ENCODE measurements at regions not wholly inside any gene's neighbourhood (a gene's known extent, or its start where the extent isn't known, plus 50 kb on each side); places are given as distances from the start of the nearest gene placed in this dataset.

GRCh38 chr12:5210179-5210922, 166.7 kb downstream of the KCNA5 start:
- in situ Hi-C loops (cut with HindIII; ENCODE audit: low pct_unique_long_range_greater_than_20kb, low sequenced_read_pairs): no loop called here
- DNase-seq (ENCODE audit: low read depth, low spot score): no peak

DNA sequence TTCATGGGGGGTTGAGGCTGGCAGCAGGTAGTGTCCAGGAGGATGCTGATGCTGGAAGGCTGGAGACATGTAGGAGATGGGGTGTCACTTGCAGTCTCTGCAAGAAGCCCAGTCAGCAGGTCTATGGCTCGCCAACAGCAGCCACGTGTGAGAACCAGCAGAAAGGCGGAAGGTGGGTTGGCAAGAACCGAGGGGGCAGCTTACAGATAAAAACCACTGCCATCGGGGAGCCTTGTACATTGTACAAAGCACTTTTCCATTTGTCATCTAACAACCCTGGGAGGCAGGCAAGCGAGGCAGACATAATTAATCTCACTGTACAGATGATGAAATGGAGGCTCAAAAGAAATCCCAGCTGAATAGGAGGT, 167.2 kb downstream of the KCNA5 start:
- in situ Hi-C loops (cut with HindIII; ENCODE audit: low pct_unique_long_range_greater_than_20kb, low sequenced_read_pairs): no loop called here
- DNase-seq (ENCODE audit: low read depth, low spot score): no peak

GRCh38 chr12:5213336-5213735, 169.7 kb downstream of the KCNA5 start:
- in situ Hi-C loops (cut with HindIII; ENCODE audit: low pct_unique_long_range_greater_than_20kb, low sequenced_read_pairs): no loop called here
- no peak for DNase-seq (ENCODE audit: low read depth, low spot score)

DNA sequence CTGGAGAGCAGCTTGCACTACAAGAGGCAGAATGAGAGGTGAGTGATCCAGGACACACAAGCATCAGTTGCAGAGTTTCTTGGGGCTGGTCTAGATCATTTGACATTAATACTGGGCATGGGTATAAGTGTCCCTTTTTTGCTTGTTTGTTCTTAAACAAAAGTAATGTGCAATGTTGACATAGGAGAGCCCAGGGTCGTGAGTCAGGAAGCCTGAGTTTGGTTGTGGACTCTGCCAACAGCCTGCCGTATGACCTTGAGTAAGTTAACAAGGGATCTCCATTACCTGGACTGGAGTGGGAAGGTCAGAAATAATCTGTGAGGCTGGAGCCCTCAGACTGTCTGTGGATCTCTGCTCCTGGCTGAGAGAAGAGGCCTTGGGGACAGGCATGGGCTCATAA, 170.3 kb downstream of the KCNA5 start:
- in situ Hi-C loops (cut with HindIII; ENCODE audit: low pct_unique_long_range_greater_than_20kb, low sequenced_read_pairs): no loop called here
- no peak for DNase-seq (ENCODE audit: low read depth, low spot score)

DNA sequence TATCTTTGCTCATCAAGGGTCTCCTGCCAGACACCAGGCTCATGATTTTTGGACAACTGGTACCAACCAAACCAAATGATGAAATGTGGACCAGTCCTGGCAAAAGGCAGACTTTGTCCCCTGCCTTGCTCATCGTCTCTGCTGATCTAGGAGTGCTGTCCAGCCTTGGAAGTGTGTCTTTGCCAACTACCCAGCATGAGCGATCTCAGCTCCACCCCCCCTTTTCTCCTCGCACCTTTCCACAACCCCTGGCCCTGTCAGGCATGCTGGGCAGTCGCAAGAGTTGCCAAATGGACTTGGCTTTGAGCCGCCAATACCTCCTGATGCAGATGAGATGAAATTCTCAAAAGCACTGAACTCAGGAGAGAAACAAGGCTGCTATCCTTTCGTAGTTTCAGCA, 174.3 kb downstream of the KCNA5 start:
- in situ Hi-C loops (cut with HindIII; ENCODE audit: low pct_unique_long_range_greater_than_20kb, low sequenced_read_pairs): no loop called here
- DNase-seq (ENCODE audit: low read depth, low spot score): no peak

DNA sequence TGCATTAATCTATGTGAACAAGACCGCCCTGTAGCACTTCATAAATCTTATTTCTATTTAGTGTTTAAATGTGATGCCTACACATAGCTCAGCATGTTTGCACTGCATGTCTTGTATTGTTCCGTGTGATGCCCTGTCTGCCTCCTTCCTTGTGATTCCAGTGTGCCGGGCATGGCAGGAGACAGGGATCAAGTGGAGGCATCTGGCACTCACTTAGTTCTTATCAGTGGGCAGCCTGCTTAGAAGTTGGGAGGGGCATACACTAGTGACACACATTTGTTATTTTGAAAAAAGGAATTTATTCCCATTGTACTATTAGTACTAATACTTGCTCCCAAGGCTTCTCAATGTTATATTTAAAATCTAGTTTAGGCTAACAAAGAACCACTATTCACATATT, 176.4 kb downstream of the KCNA5 start:
- in situ Hi-C loops (cut with HindIII; ENCODE audit: low pct_unique_long_range_greater_than_20kb, low sequenced_read_pairs): no loop called here

DNA sequence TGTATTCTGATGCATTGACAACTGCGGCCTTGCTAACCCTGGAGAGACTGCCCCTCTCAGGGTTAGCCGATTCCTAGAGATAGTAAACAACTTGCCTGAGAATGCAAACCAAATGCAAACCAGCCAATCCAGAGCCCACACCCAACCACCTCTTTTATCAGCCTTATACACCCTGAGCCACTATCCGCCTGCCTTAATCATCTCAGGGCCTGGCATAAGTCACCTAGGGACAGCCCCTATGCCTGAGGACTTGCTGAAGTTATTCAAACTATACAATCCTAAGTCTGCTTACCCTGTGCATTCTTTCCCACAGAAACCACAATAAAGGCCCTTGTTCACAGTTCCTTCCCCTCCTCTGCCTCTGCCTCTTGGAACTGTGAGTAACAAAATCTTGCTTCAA, 177.2 kb downstream of the KCNA5 start:
- peak; percentile 5 for DNase-seq (ENCODE audit: low read depth, low spot score)
- in situ Hi-C loops (cut with HindIII; ENCODE audit: low pct_unique_long_range_greater_than_20kb, low sequenced_read_pairs): no loop called here

More for the DNA sequence above, 176.4 kb downstream of the KCNA5 start:
- DNase-seq (ENCODE audit: low read depth, low spot score): no peak

DNA sequence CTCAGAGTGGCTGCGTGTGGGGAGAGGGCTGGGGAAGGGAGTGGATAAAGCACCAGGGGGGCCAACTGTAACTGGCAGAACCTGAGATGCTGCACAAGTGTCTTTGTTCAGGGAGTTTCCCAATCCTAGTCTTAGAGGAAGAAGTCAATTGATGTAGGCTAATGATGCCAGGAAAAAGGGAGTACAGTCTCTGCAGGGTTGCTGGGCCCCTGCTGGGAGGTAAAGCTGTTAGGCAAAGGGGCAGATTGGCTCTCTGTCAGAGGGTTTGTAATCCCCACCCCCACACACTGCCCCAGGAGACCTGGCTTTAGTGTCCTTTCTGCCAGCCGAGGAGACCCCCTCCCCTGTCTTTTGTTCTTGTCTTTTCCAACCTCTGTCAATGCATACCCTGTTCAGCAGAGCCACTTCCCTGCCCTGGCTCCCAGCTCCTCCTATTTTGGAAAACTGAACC, 178.4 kb downstream of the KCNA5 start:
- in situ Hi-C loops (cut with HindIII; ENCODE audit: low pct_unique_long_range_greater_than_20kb, low sequenced_read_pairs): no loop called here
- DNase-seq (ENCODE audit: low read depth, low spot score): peak; percentile 32

- in situ Hi-C loops (cut with HindIII; ENCODE audit: low pct_unique_long_range_greater_than_20kb, low sequenced_read_pairs): no loop called here
- no peak for DNase-seq (ENCODE audit: low read depth, low spot score)
Observed at GRCh38 chr12:5222729-5223128, 179.1 kb downstream of the KCNA5 start.

- in situ Hi-C loops (cut with HindIII; ENCODE audit: low pct_unique_long_range_greater_than_20kb, low sequenced_read_pairs): no loop called here
- DNase-seq (ENCODE audit: low read depth, low spot score): no peak
Observed at GRCh38 chr12:5223881-5224280, 180.2 kb downstream of the KCNA5 start.

GRCh38 chr12:5226581-5226980, 182.9 kb downstream of the KCNA5 start:
- in situ Hi-C loops (cut with HindIII; ENCODE audit: low pct_unique_long_range_greater_than_20kb, low sequenced_read_pairs): no loop called here
- no peak for DNase-seq (ENCODE audit: low read depth, low spot score)

DNA sequence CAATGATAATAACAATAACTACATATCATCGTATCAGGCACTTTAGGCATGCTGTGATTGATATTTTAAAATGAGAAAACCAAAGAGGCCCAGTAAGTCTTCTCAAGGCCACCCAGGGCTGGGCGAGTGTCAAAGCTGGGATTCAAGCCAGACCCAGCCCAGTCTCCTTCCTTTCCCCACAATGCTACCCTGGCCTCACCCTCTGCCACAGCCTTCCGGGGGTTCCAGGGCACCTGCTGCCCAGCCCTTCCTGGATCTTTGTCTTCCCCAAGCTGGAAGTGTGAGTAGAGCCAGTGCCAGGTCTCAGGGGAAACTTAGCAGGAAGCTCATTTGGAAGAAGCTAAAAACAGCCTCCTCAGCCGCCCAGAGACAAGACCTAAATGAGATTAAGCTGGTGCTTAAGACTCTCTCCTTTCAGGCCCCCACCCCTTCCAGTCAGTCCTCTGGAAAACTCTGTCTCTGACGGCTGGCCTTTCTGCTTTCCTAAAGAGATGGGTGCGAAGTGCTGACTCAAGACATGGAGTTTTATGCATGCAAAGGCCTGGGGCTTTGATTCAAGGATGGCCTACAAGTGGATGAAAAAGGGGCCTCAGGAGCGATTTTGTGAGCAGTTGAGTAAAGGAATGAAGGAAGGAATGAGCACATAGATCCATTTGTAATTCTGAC, 184.2 kb downstream of the KCNA5 start:
- in situ Hi-C loops (cut with HindIII; ENCODE audit: low pct_unique_long_range_greater_than_20kb, low sequenced_read_pairs): no loop called here
- DNase-seq (ENCODE audit: low read depth, low spot score): no peak

DNA sequence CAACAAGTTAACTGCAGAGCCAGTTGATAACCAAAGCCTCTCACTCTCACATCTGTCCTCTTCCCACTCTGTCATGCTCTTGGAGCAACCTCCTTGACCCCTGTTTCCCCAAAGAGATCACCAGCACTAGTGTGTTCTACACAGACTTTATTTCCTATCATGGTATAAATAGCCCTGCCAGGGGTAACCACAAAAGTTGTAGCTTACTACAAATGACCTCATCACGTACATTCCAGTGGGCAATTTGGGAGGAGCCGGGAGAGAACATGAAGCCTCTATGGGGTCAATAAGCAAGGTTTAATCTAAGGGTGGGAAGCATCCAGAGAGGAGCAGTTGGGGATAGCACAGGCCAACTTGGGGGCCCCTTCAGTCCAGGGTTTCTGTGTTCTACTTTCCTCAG, 186.5 kb downstream of the KCNA5 start:
- in situ Hi-C loops (cut with HindIII; ENCODE audit: low pct_unique_long_range_greater_than_20kb, low sequenced_read_pairs): no loop called here
- no peak for DNase-seq (ENCODE audit: low read depth, low spot score)

GRCh38 chr12:5230861-5231260, 187.2 kb downstream of the KCNA5 start:
- no peak for DNase-seq (ENCODE audit: low read depth, low spot score)
- in situ Hi-C loops (cut with HindIII; ENCODE audit: low pct_unique_long_range_greater_than_20kb, low sequenced_read_pairs): no loop called here

- DNase-seq (ENCODE audit: low read depth, low spot score): no peak
- in situ Hi-C loops (cut with HindIII; ENCODE audit: low pct_unique_long_range_greater_than_20kb, low sequenced_read_pairs): no loop called here
Observed at GRCh38 chr12:5232291-5232690, 188.6 kb downstream of the KCNA5 start.

- DNase-seq (ENCODE audit: low read depth, low spot score): no peak
- in situ Hi-C loops (cut with HindIII; ENCODE audit: low pct_unique_long_range_greater_than_20kb, low sequenced_read_pairs): no loop called here
Observed at GRCh38 chr12:5232826-5233500, 189.3 kb downstream of the KCNA5 start.

DNA sequence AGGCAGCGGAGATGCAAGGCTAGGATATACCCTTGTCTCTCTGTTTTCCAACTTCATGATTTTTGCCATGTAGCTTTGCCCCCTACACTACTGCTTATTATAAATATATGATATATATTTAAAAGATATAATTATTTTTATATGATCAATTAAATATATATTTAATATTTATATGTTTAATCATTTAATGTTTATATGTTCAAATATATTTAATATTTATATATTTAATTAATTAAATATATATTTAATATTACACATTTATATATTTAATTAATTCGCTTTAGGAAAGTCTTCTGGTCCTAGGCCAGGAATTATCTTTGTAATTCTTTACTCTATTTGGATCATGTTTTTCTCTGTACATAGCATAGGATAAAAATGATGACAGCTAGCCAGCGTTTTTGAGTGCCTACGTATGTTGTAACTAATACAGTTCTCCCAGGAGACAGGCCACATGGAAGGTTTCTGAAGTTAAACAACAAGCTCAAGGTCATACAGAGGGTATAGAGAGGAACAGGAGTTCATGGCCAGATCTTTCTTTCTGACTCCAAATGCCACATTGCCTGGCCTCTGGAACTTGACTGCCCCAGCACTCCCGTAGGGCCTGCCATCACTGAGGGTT, 192.5 kb downstream of the KCNA5 start:
- in situ Hi-C loops (cut with HindIII; ENCODE audit: low pct_unique_long_range_greater_than_20kb, low sequenced_read_pairs): no loop called here
- no peak for DNase-seq (ENCODE audit: low read depth, low spot score)

- no peak for DNase-seq (ENCODE audit: low read depth, low spot score)
- in situ Hi-C loops (cut with HindIII; ENCODE audit: low pct_unique_long_range_greater_than_20kb, low sequenced_read_pairs): no loop called here
Observed at GRCh38 chr12:5242440-5242839, 189.5 kb upstream of the NTF3 start.

Data from SK-MEL-5 (cell line).